ENCODE measurements at regions not wholly inside any gene's neighbourhood (a gene's known extent, or its start where the extent isn't known, plus 50 kb on each side); places are given as distances from the start of the nearest gene placed in this dataset.

DNA sequence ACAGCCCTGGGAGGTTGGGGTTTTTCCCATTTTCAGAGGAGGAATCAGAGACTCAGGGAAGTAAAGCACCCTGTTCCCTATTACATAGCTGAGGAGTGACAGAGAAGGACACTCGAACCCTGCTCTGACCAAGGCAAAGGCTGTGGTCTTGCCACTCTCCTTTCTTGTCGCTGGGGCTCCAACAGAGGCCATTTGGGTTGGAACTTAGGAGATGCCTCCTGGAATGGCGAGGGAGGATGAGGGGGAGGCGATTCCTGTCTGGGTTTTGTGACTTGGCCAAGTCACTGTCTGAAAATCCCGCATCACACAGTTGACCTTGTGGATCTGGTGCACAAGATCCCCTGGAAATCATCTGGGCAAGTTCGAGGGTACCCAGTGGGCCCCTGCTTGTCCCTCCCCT, 64.0 kb upstream of the HAND1 start:
- TF ChIP-seq SNAI2 (CRISPR knock-in tag; IDR thresholded peaks at IDR 0.05), result no peak
- TF ChIP-seq TOX (CRISPR knock-in tag; IDR thresholded peaks at IDR 0.05; ENCODE audit: borderline replicate concordance), result no peak
- TF ChIP-seq RARB (CRISPR knock-in tag; IDR thresholded peaks at IDR 0.05), result no peak
- TF ChIP-seq ZFP3 (CRISPR knock-in tag; IDR thresholded peaks at IDR 0.05), result no peak
- TF ChIP-seq ZC3H10 (CRISPR knock-in tag; IDR thresholded peaks at IDR 0.05), result no peak
- TF ChIP-seq, protein P1, sequence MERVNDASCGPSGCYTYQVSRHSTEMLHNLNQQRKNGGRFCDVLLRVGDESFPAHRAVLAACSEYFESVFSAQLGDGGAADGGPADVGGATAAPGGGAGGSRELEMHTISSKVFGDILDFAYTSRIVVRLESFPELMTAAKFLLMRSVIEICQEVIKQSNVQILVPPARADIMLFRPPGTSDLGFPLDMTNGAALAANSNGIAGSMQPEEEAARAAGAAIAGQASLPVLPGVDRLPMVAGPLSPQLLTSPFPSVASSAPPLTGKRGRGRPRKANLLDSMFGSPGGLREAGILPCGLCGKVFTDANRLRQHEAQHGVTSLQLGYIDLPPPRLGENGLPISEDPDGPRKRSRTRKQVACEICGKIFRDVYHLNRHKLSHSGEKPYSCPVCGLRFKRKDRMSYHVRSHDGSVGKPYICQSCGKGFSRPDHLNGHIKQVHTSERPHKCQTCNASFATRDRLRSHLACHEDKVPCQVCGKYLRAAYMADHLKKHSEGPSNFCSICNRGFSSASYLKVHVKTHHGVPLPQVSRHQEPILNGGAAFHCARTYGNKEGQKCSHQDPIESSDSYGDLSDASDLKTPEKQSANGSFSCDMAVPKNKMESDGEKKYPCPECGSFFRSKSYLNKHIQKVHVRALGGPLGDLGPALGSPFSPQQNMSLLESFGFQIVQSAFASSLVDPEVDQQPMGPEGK (CRISPR knock-in tag; IDR thresholded peaks at IDR 0.05; ENCODE audit: borderline replicate concordance), result no peak
- no peak for TF ChIP-seq GLIS3 (CRISPR knock-in tag; IDR thresholded peaks at IDR 0.05)
- TF ChIP-seq, protein P2, sequence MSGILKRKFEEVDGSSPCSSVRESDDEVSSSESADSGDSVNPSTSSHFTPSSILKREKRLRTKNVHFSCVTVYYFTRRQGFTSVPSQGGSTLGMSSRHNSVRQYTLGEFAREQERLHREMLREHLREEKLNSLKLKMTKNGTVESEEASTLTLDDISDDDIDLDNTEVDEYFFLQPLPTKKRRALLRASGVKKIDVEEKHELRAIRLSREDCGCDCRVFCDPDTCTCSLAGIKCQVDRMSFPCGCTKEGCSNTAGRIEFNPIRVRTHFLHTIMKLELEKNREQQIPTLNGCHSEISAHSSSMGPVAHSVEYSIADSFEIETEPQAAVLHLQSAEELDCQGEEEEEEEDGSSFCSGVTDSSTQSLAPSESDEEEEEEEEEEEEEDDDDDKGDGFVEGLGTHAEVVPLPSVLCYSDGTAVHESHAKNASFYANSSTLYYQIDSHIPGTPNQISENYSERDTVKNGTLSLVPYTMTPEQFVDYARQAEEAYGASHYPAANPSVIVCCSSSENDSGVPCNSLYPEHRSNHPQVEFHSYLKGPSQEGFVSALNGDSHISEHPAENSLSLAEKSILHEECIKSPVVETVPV (CRISPR knock-in tag; IDR thresholded peaks at IDR 0.05), result no peak
- TF ChIP-seq ZFP30 (CRISPR knock-in tag; IDR thresholded peaks at IDR 0.05), result no peak
- TF ChIP-seq ZNF70 (CRISPR knock-in tag; IDR thresholded peaks at IDR 0.05), result no peak
- TF ChIP-seq ZNF565 (CRISPR knock-in tag; conservative IDR thresholded peaks at IDR 0.05; ENCODE audit: low read depth), result no peak
- TF ChIP-seq CSDC2 (CRISPR knock-in tag; IDR thresholded peaks at IDR 0.05), result no peak
- no peak for TF ChIP-seq OSR1 (CRISPR knock-in tag; IDR thresholded peaks at IDR 0.05)
- TF ChIP-seq, protein P3, sequence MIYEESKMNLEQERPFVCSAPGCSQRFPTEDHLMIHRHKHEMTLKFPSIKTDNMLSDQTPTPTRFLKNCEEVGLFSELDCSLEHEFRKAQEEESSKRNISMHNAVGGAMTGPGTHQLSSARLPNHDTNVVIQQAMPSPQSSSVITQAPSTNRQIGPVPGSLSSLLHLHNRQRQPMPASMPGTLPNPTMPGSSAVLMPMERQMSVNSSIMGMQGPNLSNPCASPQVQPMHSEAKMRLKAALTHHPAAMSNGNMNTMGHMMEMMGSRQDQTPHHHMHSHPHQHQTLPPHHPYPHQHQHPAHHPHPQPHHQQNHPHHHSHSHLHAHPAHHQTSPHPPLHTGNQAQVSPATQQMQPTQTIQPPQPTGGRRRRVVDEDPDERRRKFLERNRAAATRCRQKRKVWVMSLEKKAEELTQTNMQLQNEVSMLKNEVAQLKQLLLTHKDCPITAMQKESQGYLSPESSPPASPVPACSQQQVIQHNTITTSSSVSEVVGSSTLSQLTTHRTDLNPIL (CRISPR knock-in tag; IDR thresholded peaks at IDR 0.05; ENCODE audit: low read depth), result no peak
